Ammon's horn (tissue), 1 donor: ENCODE measurements at regions not wholly inside any gene's neighbourhood (a gene's known extent, or its start where the extent isn't known, plus 50 kb on each side); places are given as distances from the start of the nearest gene placed in this dataset.

Experiments
- DNase-seq: peaks from one replicate; pipeline ENCODE4 v3.0.0-alpha.2; 2016; ENCODE audit warnings: low spot score

- no peak for DNase-seq
Measured at GRCh38 chr6:119541132-119541905, 191.8 kb upstream of the MAN1A1 start.

DNA sequence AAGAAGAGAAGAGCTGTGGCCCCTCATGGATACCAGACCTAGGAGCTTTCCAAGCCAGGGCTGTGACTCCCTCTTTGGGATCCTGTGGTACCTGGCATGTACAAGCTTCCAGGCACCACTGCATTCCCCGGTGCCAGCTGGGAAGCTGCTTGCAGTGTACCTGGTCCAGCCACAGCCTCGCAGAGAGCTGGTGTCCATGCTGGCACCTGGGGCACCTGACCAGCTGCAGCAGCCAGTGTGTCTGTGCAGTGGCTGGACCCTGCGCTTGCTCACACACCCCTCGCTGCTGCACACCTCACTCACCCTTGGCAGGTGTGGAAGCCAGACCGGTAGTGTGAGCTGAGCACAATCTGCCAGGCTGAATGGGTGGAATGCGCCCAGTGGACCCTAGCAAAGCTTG lies 190.9 kb upstream of the MAN1A1 start:
- DNase-seq = no peak

DNA sequence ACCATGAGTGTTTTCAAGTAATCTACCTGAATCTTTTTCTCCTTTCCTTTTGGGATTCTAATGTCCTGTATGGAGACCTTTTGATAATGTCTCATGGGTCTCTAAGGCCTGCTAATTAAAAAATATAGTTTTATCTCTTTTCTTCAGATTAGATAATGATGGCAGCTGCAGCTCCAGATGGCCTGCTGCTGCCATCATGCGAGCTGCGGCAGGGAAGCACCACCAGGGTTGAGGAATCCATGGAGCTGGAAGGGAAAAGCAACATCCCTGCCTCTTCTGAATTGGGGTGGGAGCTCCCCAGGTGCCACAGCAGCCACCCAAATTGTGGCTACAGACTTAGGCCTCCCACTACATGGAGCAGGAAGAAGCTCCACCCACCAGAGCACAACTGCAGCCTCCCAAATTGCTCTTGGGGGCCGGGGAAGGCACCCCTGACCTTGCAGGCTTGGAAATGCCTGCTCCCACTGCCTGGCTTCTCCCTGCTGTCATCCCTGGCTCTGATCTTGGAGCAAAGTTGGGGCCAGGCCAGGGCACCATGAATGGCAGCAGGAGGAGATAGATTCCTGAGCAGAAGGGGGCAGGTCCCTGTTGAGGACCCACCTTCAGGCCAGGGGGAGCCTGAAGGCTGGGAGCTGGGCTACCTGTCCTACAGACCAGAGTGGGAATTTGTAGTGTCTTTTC lies 189.6 kb upstream of the MAN1A1 start:
- no peak for DNase-seq

- no peak for DNase-seq
Measured at GRCh38 chr6:119536666-119537065, 187.1 kb upstream of the MAN1A1 start.

DNA sequence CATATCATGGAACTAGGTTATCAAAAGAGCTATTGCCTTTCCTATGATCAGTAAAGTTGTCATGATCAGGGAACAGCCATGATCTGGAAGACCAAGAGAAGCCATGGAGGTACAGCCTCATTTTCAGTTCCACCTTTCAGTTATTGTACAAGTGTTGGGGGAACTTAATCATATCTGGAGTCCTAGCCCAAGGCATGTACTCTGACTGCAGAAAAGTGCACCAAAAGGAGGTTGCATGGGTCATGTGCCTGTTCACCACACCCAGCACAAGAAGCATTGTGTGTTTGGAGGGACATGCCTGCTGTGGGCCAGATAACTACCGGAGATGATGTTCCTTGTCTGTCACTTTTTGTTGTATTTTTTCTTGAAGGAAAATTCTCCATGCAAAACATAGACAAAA lies 185.8 kb upstream of the MAN1A1 start:
- no peak for DNase-seq

DNA sequence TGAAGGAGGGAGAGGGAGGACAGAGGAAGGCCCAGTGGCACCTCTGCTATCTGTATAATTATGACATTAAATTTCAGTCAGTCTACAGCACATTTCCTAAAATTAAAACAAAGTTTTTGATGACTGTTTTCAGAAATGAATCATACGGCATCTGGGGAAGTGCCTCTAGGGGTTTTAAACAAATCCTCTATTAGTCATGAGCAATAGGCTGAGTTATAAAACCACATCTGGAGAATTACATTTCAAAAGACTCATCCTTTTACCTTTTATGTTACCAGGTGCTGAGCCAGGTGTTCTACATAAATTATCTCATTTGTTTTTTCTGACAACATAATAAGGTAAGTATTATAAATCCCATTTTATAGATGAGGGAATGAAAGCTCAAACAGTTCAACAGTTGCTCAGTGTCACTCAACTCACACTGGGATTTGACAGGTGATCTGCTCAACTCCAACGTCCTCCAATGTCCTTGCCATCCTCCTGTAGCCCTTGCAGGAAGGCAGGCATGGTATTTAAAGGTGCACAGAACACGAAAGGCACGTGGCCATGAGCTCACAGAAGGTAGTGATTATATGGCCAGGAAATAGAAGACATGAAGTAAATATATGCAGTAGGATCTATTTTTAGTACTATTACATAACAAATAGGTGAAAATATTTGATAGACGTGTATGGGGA lies 184.2 kb upstream of the MAN1A1 start:
- no peak for DNase-seq

DNA sequence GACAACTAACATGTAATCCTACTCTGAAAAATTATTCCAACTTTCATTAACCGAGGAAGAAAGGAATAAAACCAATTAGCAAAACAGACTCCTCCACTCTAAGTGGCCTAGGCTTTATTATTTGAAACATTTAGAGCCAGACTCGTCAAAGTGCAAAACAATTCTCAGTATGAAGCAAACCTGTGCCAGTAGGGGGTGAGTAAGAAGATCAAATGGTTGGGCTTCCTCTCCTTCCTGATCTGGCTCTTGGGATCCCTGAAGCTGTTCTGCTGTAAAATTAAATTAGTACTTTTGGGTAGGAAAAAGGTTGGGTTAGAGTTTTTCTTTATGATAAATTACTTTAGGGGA lies 177.6 kb upstream of the MAN1A1 start:
- no peak for DNase-seq

DNA sequence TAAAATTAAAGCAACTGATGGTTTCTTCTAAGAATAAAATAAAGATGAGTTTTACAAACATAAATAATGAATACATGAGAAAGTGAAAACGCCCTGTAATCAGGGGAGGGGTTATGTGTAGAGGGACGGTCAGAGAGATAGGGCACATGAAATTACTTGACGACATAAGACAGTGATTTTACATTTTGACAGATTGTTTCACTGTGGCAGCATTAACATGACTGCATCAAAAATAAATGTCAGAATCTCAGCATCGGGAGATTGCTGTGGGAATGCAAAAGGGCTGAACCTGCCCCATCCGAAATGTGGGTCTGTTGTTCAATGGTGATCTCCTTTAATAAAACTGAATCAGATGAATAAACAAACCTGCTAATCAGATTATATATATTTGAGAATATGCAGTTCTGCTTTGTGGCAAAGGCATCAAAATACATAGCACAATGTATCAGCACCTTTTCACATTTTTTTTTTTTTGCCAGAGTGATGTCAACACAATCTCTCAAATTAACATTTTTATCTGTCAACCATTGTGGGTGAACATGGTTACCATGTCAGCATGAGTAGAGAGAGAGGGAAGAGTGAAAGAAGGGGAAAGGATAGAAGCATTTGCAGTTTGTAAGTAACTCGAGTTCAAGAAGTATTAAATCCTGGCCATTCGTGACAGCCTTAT lies 177.1 kb upstream of the MAN1A1 start:
- DNase-seq = no peak

DNA sequence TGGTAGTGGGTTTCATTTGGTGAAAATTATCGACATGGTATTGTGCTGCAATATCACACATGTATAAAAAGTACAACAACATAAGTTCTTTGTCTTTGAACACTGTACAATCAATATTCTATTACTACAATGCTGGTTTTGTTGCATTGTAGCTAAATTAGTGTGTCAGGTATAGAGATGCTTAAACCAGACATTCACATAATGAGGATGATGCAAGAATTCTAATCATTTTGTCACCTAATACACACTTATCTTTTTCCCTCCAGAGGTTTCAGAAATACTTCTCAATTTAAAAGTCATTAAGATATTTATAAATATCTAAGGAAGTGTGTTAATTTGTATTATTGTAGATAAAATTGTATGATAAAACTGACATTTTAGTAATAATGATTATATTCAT lies 174.8 kb upstream of the MAN1A1 start:
- DNase-seq = no peak

GRCh38 chr6:119523556-119523955 lies 174.0 kb upstream of the MAN1A1 start:
- no peak for DNase-seq

DNA sequence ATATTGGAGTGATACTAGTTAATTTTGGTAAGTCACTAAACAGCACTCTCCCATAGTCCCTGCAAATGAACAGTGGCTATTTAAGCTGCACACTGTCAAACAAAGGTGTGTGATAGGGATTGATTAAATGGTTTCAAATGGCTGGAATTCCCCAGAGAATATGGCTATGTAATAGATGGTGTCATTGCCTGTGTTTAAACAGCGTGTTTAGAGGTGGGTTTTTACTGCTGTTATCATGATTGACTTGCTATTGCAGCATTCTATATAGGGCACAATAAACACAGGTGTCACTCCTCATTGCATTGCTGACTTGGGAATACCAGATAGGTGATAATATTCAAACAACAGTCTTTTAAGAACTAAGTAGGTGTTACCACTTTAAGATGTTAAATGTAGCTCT lies 171.7 kb upstream of the MAN1A1 start:
- no peak for DNase-seq

- no peak for DNase-seq
Measured at GRCh38 chr6:119517428-119517827, 167.9 kb upstream of the MAN1A1 start.

- DNase-seq = no peak
Measured at GRCh38 chr6:119514345-119514744, 164.8 kb upstream of the MAN1A1 start.

DNA sequence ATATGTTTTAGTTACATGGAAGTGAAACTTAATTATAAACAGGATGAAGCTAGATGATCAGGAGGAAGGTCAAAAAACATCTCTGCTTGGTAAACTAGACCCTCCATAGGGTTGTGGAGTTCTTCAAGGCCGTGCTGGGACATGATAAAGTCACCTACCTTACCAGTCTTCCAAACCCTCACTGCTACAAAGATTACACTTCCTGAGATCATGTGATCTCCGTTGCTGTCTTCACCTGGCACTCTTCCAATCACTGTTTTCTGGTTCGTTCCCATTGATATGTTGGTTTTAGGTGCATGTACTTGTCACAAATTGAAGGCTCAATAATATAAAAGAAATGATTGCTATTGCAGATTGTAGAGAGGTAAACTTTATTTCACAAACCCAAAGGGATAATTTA lies 161.5 kb upstream of the MAN1A1 start:
- no peak for DNase-seq

- DNase-seq = no peak
Measured at GRCh38 chr6:119510246-119510645, 160.7 kb upstream of the MAN1A1 start.

DNA sequence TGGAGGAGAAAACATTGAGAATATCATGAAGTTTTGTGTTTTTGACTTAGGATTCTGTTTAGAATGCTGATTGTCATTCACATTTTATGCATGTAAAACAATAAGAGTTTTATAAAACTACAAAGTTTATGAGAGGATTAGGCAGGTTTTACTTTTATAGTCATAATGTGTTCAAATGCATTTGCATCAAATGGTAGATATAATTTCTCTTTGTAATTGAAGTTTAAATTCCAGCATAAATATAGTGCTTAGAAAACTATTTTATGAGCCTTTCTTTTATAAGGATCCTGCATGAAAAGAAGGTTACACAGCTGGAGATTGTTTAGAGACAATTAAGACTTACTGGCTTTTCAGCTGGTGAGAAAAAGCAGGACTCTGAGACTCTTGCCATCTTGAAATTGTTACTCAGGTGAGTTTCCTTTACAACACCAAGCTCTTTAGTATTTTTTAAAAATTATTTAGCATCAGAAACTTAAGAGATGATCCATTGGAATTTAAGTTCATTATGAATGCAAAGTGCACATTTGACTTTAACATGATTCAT lies 157.1 kb upstream of the MAN1A1 start:
- no peak for DNase-seq

GRCh38 chr6:119501798-119502483 lies 152.4 kb upstream of the MAN1A1 start:
- DNase-seq = no peak

GRCh38 chr6:119499797-119500196 lies 150.2 kb upstream of the MAN1A1 start:
- DNase-seq = no peak

GRCh38 chr6:119497988-119498727 lies 148.6 kb upstream of the MAN1A1 start:
- DNase-seq = no peak

DNA sequence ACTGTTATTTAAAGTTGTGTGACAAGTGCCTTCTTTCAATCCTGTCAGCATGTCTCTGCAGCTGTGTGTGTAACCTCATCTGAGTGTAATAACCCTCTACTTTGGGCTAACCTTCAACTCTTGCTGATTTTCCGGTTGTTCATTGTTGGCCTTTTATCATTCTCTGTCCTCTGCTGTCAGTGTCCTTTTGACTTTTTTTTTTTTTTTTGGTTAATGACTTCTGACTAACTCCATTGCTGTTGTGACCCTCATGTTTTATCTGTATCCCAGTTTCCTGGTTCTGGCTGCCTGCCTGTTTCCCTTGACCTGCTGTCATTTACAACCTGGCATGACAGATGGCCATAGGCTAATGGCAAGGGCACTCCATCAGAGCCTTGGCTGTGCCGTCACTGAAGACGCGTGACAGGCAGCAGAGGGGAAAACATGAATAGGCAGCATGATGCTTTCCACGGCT lies 145.7 kb upstream of the MAN1A1 start:
- DNase-seq = no peak

DNA sequence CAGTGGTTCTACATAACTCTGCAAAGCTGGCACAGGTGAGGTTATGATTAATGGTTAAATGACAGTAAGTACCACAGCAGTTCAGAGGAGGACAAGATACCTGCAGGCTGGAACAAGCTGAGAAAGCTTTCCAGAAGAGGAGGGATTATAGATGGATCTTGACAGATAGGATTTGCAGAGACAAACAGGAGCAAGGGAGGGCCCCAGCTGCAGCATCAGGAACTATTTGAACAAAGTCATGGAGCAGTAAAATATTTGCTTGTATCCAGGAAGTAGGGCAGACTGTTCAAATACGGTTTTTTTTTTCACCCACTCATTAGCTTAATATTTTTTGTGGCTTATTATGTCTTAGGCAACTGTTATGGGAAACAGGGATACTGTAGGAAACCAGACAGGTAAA lies 144.4 kb upstream of the MAN1A1 start:
- DNase-seq = no peak
